Fibroblast of lung (primary cell): ENCODE measurements at regions not wholly inside any gene's neighbourhood (a gene's known extent, or its start where the extent isn't known, plus 50 kb on each side); places are given as distances from the start of the nearest gene placed in this dataset.

Experiments used
- EZH2 ChIP-seq: IDR thresholded peaks from 2 replicates; pipeline ENCODE4 v1.5.1; 2012; ENCODE audit warnings: low read length, control low read depth, mild to moderate bottlenecking; ENCODE audit errors: missing control alignments
- TF ChIP-seq, protein P1 (sequence below), 2 donors: IDR thresholded peaks in 1 of 2; conservative IDR thresholded peaks in 1 of 2; 1 replicate in 1 of 2; 2 replicates in 1 of 2; pipeline ENCODE4 v1.5.1; 2011 to 2012; ENCODE audit warnings: low read length in 2 of 2, control low read depth in 1 of 2, inconsistent platforms in 1 of 2, low read depth in 1 of 2, mild to moderate bottlenecking in 1 of 2

DNA sequence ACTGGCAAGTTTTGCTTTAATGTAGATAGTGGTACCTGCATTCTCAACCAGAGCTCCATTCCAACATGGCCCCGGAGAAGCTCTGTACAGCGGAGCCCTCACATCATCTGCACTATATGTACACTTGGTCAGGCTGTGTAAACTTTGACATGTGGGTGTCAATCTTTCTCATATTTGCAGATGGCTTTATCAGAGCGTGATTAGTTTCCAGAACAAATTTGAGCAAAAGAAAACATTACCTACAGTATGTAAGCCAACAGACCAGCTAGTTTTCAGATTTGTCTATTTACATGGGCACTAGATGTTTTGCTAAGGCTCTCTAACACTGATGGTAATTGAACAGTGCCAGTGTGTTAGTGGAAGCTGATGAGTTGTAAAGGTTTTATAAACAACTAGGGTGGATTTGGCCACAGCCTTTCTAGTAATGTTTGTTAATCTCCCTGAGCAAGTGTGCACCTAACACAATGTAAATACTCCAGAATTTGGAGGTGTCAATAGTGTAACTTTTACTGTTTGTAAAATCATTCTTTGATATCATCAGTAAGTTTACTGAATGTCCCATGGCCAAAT, 131.8 kb downstream of the FOXA2 start:
- TF ChIP-seq EZH2 = no peak
- TF ChIP-seq, protein P1, sequence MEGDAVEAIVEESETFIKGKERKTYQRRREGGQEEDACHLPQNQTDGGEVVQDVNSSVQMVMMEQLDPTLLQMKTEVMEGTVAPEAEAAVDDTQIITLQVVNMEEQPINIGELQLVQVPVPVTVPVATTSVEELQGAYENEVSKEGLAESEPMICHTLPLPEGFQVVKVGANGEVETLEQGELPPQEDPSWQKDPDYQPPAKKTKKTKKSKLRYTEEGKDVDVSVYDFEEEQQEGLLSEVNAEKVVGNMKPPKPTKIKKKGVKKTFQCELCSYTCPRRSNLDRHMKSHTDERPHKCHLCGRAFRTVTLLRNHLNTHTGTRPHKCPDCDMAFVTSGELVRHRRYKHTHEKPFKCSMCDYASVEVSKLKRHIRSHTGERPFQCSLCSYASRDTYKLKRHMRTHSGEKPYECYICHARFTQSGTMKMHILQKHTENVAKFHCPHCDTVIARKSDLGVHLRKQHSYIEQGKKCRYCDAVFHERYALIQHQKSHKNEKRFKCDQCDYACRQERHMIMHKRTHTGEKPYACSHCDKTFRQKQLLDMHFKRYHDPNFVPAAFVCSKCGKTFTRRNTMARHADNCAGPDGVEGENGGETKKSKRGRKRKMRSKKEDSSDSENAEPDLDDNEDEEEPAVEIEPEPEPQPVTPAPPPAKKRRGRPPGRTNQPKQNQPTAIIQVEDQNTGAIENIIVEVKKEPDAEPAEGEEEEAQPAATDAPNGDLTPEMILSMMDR (conservative IDR thresholded peaks at IDR 0.05 in 1 of 2, IDR thresholded peaks at IDR 0.05 in 1 of 2; ENCODE audit: low read depth in 1 of 2, low read length in 2 of 2) = no peak
